ENCODE measurements at regions not wholly inside any gene's neighbourhood (a gene's known extent, or its start where the extent isn't known, plus 50 kb on each side); places are given as distances from the start of the nearest gene placed in this dataset.

GRCh38 chr4:125021189-125021588 lies 293.6 kb upstream of the FAT4 start:
- Mint-ChIP-seq H3K4me3 (no peak overlapping the region), H3K27me3 (ENCODE audit: low read depth) (no peaks in the 10 kb centered on the region), H3K9me3 (peaks cover 6% of the 10 kb centered on the region), H3K4me1 (no peaks in the 10 kb centered on the region), H3K27ac (ENCODE audit: unreplicated experiment) (no peak overlapping the region), H3K36me3 (ENCODE audit: low read depth) (no peaks in the 10 kb centered on the region)
- no peak for DNase-seq (ENCODE audit: low read depth, low spot score)
- no peak for TF ChIP-seq CTCF (conservative IDR thresholded peaks at IDR 0.05)

- no peak overlapping the region for H3K27ac Mint-ChIP-seq (ENCODE audit: unreplicated experiment)
- H3K4me1 Mint-ChIP-seq: no peaks in the 10 kb centered on the region
- no peak for TF ChIP-seq CTCF (conservative IDR thresholded peaks at IDR 0.05)
- no peak overlapping the region for H3K4me3 Mint-ChIP-seq
- H3K27me3 Mint-ChIP-seq (ENCODE audit: low read depth): no peaks in the 10 kb centered on the region
- no peaks in the 10 kb centered on the region for H3K36me3 Mint-ChIP-seq (ENCODE audit: low read depth)
- H3K9me3 Mint-ChIP-seq: peaks cover 9% of the 10 kb centered on the region
- no peak for DNase-seq (ENCODE audit: low read depth, low spot score)
Observed at GRCh38 chr4:125020089-125021034, 294.4 kb upstream of the FAT4 start.

GRCh38 chr4:125016892-125017299 lies 297.9 kb upstream of the FAT4 start:
- H3K36me3 Mint-ChIP-seq (ENCODE audit: low read depth): no peaks in the 10 kb centered on the region
- DNase-seq (ENCODE audit: low read depth, low spot score): no peak
- no peaks in the 10 kb centered on the region for H3K27me3 Mint-ChIP-seq (ENCODE audit: low read depth)
- no peak for TF ChIP-seq CTCF (conservative IDR thresholded peaks at IDR 0.05)
- no peak overlapping the region for H3K4me3 Mint-ChIP-seq
- H3K9me3 Mint-ChIP-seq: peaks cover 12% of the 10 kb centered on the region
- no peaks in the 10 kb centered on the region for H3K4me1 Mint-ChIP-seq
- no peak overlapping the region for H3K27ac Mint-ChIP-seq (ENCODE audit: unreplicated experiment)

- H3K4me3 Mint-ChIP-seq: no peak overlapping the region
Observed at GRCh38 chr4:125013891-125014290, 300.9 kb upstream of the FAT4 start.

GRCh38 chr4:125011646-125012045 lies 299.1 kb upstream of the ANKRD50 start:
- H3K9me3 Mint-ChIP-seq: peaks cover 8% of the 10 kb centered on the region
- H3K27me3 Mint-ChIP-seq (ENCODE audit: low read depth): no peaks in the 10 kb centered on the region
- no peak for DNase-seq (ENCODE audit: low read depth, low spot score)
- no peaks in the 10 kb centered on the region for H3K4me1 Mint-ChIP-seq
- H3K36me3 Mint-ChIP-seq (ENCODE audit: low read depth): peaks cover 3% of the 10 kb centered on the region
- no peak overlapping the region for H3K27ac Mint-ChIP-seq (ENCODE audit: unreplicated experiment)
- no peak overlapping the region for H3K4me3 Mint-ChIP-seq
- no peak for TF ChIP-seq CTCF (conservative IDR thresholded peaks at IDR 0.05)

More at GRCh38 chr4:125013891-125014290, 300.9 kb upstream of the FAT4 start:
- Mint-ChIP-seq H3K4me1 (no peaks in the 10 kb centered on the region), H3K27ac (ENCODE audit: unreplicated experiment) (no peak overlapping the region), H3K9me3 (peaks cover 5% of the 10 kb centered on the region), H3K27me3 (ENCODE audit: low read depth) (no peaks in the 10 kb centered on the region), H3K36me3 (ENCODE audit: low read depth) (no peaks in the 10 kb centered on the region)
- DNase-seq (ENCODE audit: low read depth, low spot score): no peak
- TF ChIP-seq CTCF (conservative IDR thresholded peaks at IDR 0.05): no peak

Measured in neural crest cell (in vitro differentiated cells).